Activated CD8-positive, alpha-beta memory T cell treated with anti-CD3 and anti-CD28 coated beads, Interleukin-2, amount 10 ng/mL, durations not matched to agents 7 days and 5 days (primary cell): ENCODE measurements at regions not wholly inside any gene's neighbourhood (a gene's known extent, or its start where the extent isn't known, plus 50 kb on each side); places are given as distances from the start of the nearest gene placed in this dataset.
A peak's percentile ranks its signal among the peaks of the same experiment; 100 is the strongest.
"Not testable (repeated sequence)": the region's sequence is repeated elsewhere in the genome, so short reads cannot be mapped to it uniquely, and the experiment has no call there.

Source experiments
- ATAC-seq: fragments of 150-1000 bp; cut with Tn5 transposase; one replicate; pipeline ENCODE4 v1.10.0; 2021; ENCODE audit warnings: moderate library complexity
- CTCF ChIA-PET: fragments of 350-600 bp; sonication (Branson Sonifier 250); formaldehyde crosslinking; loops from one replicate; lab custom pipeline; 2021; ENCODE audit warnings: antibody characterized with exemption; lab: Charles Lee
- DNase-seq: peaks from one replicate; pipeline ENCODE4 v3.0.0-alpha.2; 2020
- H3K27ac Mint-ChIP-seq: one replicate; pipeline ENCODE4 v1.8.0; 2021; ENCODE audit warnings: mild to moderate bottlenecking, mixed read lengths
- H3K27me3 Mint-ChIP-seq: one replicate; pipeline ENCODE4 v1.8.0; 2021; ENCODE audit warnings: mixed read lengths
- H3K36me3 Mint-ChIP-seq: one replicate; pipeline ENCODE4 v1.8.0; 2021; ENCODE audit warnings: mild to moderate bottlenecking, mixed read lengths
- H3K4me1 Mint-ChIP-seq: one replicate; pipeline ENCODE4 v1.8.0; 2021; ENCODE audit warnings: mixed read lengths
- H3K4me3 Mint-ChIP-seq: one replicate; pipeline ENCODE4 v1.8.0; 2021; ENCODE audit warnings: mild to moderate bottlenecking, moderate library complexity, mixed read lengths
- H3K9me3 Mint-ChIP-seq: one replicate; pipeline ENCODE4 v1.8.0; 2022; ENCODE audit warnings: low read depth, mixed read lengths

DNA sequence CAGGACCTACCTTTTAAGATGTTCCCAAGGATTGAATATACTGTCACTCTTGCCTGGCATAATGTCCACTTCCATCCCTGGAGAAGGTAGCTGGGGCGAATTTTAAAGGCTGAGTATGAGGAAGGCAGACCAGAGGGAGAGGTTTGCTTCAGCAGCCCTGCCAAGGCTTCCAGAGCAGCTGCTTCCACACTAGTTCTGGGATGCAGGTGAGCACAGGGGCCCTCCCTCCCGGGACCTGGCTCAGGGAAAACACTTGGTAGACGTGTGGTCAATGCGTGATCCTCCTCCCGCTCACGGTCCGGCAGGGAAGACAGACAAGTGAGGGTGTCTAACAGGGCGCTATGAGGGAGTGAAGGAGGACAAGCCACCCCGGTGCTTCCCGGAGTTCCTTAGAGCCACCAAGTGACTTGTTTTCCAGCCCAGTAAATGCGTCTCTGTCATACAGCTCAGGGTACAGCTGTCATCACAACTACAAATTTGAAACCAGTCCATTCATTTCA, 327.6 kb downstream of the ARRDC4 start:
- Mint-ChIP-seq H3K9me3 (no peaks in the 10 kb centered on the region), H3K4me3 (no peak overlapping the region), H3K27ac (no peak overlapping the region), H3K27me3 (peaks cover under 1% of the 10 kb centered on the region), H3K36me3 (no peaks in the 10 kb centered on the region), H3K4me1 (no peaks in the 10 kb centered on the region)
- DNase-seq (no peak), ATAC-seq (no peak)
- CTCF ChIA-PET = no interaction called here

DNA sequence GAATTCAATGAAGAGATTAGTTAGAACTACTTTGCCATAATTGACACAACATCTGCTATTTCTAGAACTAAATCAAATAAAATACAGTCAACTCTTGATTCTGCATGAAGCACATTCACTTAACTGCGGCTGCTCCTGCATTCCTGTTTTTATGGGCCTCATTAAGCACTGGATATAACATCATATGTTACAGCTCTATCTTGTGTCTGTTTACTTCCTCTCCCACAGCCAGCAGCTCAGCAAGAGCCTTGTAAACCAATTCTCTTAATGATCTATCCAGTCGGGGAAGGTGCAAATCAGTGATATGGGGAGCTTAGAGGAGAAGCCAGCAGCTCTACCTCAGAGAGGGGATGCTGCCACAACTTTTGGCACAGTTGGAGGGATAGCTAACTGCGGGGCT, 329.2 kb downstream of the ARRDC4 start:
- Mint-ChIP-seq H3K9me3 (no peaks in the 10 kb centered on the region), H3K4me1 (no peaks in the 10 kb centered on the region), H3K27me3 (peaks cover 7% of the 10 kb centered on the region), H3K4me3 (no peak overlapping the region), H3K36me3 (no peaks in the 10 kb centered on the region), H3K27ac (no peak overlapping the region)
- ATAC-seq = no peak
- no peak for DNase-seq
- CTCF ChIA-PET = no interaction called here

DNA sequence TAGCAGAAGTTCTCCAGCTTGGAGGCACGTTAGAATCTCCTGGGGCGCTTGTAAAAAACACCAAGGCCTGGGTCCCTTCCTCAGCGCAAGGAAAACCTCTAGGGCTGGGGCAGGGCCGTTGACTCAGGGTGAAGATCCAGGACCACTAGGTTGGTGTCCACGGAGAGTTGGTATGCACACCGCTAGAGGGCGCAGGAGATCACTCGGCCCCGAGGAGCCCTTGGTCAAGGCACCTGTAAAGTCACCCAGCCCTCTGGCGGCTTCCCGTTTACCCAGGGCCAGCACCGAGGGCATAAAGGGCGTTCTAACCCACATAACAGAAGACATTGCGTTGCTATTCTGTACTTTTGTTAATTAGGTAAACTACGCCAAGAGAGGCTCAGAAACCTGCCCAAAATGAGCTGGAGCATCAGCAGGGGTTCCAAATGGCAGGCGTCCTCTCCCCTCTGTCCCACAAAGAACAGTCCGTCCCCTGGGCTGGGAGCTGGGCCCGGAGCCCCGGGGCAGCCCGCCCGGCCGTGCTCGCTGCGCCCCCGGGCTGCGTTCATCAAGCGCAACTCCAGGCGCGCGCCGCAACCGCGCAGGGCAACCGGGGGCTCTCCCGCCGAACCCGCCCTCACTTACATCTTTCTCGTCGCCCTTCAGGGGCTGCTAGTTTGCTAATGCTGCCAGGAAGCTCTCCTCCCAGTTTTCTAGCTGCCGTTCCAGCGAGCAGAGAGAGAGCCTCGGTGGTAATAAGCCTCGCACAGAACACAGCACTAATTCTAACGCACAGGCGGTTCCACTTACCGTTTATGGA, 332.1 kb downstream of the ARRDC4 start:
- Mint-ChIP-seq H3K27me3 (peaks cover 7% of the 10 kb centered on the region), H3K27ac (no peak overlapping the region), H3K36me3 (no peaks in the 10 kb centered on the region), H3K9me3 (no peaks in the 10 kb centered on the region), H3K4me1 (no peaks in the 10 kb centered on the region), H3K4me3 (no peak overlapping the region)
- ATAC-seq (peak; percentile 45), DNase-seq (peak; percentile 59)
- CTCF ChIA-PET = interaction anchor here (0.7 to 1.0 kb wide), 3 partner anchors 19 to 127 kb away, joined by 3 read pairs; no protein-coding TSS in a partner anchor

DNA sequence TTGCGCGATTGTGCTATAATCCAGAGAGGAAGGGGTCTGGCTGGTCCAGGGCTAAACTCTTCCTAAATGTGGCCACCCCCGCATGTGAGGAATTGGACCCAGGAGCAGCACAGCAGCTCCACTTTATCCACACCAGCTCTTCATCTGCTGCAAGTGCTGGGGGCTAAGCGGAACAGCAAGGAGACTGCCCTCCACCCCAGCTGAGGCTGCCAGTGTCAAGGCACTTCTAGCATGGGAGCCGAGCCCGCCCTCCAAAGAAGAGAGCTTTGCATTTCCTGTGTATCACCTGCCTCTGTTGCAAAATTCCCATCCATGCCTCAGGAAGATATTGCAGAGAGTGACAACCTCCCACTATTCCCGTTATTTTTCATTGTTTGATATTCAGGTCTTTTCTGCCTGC, 333.6 kb downstream of the ARRDC4 start:
- H3K27me3 Mint-ChIP-seq = peaks cover 7% of the 10 kb centered on the region
- no peak for ATAC-seq
- H3K27ac Mint-ChIP-seq = no peak overlapping the region
- no peak for DNase-seq
- no peaks in the 10 kb centered on the region for H3K9me3 Mint-ChIP-seq
- CTCF ChIA-PET = no interaction called here
- no peaks in the 10 kb centered on the region for H3K36me3 Mint-ChIP-seq
- no peak overlapping the region for H3K4me3 Mint-ChIP-seq
- no peaks in the 10 kb centered on the region for H3K4me1 Mint-ChIP-seq

DNA sequence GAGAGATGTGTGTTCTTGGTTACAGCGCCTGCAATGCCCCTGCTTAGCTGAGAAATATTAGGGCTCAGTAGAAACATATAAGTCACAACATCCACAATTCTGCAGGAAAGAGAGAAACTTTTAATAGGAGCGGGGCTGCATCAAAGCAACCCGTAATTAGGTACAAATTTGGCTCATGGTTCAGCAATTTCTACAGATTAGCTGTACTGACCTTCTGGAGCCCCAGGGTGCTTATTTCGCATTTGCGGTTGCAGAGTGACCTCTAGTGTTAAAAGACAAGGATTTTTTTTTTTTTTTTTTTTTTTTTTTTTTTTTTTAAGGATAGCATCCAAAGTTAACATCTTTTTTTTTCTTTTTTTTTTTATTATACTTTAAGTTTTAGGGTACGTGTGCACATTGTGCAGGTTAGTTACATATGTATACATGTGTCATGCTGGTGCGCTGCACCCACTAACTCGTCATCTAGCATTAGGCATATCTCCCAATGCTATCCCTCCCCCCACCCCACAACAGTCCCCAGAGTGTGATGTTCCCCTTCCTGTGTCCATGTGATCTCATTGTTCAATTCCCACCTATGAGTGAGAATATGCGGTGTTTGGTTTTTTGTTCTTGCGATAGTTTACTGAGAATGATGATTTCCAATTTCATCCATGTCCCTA, 334.7 kb downstream of the ARRDC4 start:
- H3K9me3 Mint-ChIP-seq, H3K4me3 Mint-ChIP-seq, H3K4me1 Mint-ChIP-seq, ATAC-seq, H3K27ac Mint-ChIP-seq, DNase-seq, H3K27me3 Mint-ChIP-seq, H3K36me3 Mint-ChIP-seq: not testable (repeated sequence)
- CTCF ChIA-PET = interaction anchor here (1.2 to 1.5 kb wide), 2 partner anchors 8 to 16 kb away, joined by 3 to 4 read pairs; no protein-coding TSS in a partner anchor

DNA sequence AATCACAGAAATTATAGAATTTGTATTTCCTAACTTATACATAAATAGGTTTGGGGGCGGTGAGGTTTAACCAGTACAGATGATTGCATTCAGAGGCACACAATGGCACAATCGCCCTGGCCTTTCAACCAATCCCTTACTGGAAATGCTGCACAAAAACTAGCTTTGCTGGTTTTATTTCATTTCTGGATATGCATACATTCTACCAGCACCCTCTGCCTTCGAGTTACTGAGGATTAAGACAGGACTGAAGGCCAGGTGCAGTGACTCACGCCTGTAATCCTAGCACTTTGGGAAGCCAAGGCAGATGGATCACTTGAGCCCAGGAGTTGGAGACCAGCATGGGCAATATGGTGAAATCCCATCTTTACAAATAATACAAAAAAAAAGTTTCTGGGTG, 336.1 kb downstream of the ARRDC4 start:
- DNase-seq = no peak
- H3K4me1 Mint-ChIP-seq = no peaks in the 10 kb centered on the region
- CTCF ChIA-PET = interaction anchor here (1.5 kb wide), 1 partner anchor 15 kb away, joined by 4 read pairs; no protein-coding TSS in a partner anchor
- H3K36me3 Mint-ChIP-seq = no peaks in the 10 kb centered on the region
- ATAC-seq = no peak
- no peak overlapping the region for H3K27ac Mint-ChIP-seq
- H3K4me3 Mint-ChIP-seq = no peak overlapping the region
- no peaks in the 10 kb centered on the region for H3K9me3 Mint-ChIP-seq
- peaks cover 7% of the 10 kb centered on the region for H3K27me3 Mint-ChIP-seq

DNA sequence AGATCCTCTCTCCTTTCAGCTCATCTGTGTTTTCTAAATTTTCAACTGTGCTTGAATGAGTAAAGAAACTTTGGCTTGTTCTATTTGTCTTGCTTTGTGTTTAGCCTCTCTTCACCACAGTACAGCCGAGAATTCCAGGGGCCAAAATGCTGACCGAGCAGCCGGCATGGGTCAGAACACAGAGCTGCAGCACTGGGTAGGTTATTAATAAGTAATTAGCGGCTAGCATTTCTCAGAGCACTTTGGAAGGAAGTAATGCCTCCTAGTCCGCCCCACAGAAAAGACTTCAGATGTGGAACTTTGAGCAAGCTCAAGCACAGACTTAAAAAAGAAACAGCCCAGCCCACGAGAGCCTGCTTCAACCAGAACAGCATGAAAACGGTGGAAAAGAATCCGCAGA, 343.9 kb downstream of the ARRDC4 start:
- Mint-ChIP-seq H3K4me3 (no peak overlapping the region), H3K27ac (no peak overlapping the region), H3K9me3 (no peaks in the 10 kb centered on the region), H3K27me3 (no peaks in the 10 kb centered on the region), H3K36me3 (no peaks in the 10 kb centered on the region), H3K4me1 (no peaks in the 10 kb centered on the region)
- no peak for ATAC-seq
- no peak for DNase-seq
- CTCF ChIA-PET = no interaction called here

DNA sequence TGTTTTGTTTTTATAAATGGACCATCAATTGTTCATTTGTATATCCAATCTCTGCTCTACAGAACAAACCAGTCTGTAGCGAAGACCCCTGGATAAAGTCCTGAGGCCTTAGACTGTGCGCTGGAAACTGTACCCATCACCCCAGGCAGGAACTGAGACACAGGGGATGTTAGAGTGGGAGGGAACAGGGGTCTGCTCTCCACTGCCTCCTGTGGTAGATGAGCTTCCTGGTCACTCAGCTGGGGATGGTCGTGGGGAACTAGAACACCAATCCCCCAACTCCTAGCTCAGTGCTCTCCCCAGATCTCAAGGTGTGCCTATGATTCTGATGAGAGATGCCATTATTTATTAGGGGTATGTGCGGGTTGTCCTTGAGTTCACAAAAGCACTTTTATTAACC, 340.2 kb upstream of the IGF1R start:
- H3K27ac Mint-ChIP-seq = no peak overlapping the region
- H3K9me3 Mint-ChIP-seq = no peaks in the 10 kb centered on the region
- H3K27me3 Mint-ChIP-seq = peaks cover 3% of the 10 kb centered on the region
- no peaks in the 10 kb centered on the region for H3K4me1 Mint-ChIP-seq
- no peak for DNase-seq
- no peak overlapping the region for H3K4me3 Mint-ChIP-seq
- ATAC-seq = no peak
- CTCF ChIA-PET = interaction anchor here (1.1 to 2.2 kb wide), 3 partner anchors 112 to 121 kb away, joined by 3 to 8 read pairs (median 4); no protein-coding TSS in a partner anchor
- no peaks in the 10 kb centered on the region for H3K36me3 Mint-ChIP-seq

DNA sequence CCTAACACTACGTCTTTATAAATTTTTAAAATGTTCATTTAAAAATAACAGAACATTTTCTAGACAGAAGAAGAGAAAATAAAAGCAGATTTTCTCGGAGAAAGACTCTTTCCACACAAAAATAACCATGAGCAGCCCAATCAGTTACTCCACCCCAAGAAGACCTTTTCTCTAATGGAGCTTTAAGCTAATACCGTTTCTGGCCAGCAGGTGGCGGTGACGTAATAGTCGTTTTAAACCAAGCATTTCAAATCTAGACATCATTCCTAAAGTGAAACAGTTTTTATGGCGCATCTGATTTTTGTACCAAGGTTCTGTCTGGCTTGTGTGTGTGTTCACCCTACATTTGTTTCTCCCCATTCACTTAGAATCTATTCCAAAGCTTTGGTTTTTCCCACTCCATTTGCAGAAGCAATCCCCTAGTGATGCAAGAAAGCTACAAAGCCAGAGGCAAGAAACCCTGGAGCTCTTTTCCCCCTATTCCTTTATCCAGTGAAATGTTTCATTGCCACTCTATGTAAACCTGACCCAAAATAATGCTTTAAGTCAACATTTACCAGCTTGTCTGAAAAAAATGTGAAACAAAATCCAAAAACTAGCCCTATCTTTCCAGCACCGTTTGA, 336.7 kb upstream of the IGF1R start:
- Mint-ChIP-seq H3K4me1 (no peaks in the 10 kb centered on the region), H3K27ac (no peak overlapping the region), H3K4me3 (no peak overlapping the region), H3K36me3 (no peaks in the 10 kb centered on the region), H3K27me3 (peaks cover 3% of the 10 kb centered on the region), H3K9me3 (no peaks in the 10 kb centered on the region)
- CTCF ChIA-PET = interaction anchor here (0.8 to 3.7 kb wide), 18 partner anchors 10 to 332 kb away, joined by 3 to 53 read pairs (median 3); no protein-coding TSS in a partner anchor
- DNase-seq = peak; percentile 80
- no peak for ATAC-seq

DNA sequence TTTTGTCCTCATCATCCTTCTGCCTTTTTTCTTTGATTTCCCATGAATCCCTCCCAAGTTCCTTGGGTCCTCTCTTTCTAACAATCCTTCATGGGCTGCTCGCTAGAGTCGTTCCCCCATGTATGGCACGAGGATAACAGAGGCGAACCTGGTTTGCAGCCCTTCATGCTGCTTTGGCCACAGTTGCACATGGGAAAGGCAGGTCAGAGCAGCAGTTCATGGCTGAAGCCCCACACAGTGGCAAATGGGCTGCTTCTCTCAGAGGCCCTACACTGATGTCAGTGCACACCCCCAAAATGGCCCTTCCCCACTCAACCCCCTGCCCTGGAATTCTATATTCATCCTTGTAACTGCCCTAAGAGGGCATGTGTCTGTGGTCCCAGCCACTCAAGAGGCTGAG, 335.4 kb upstream of the IGF1R start:
- H3K36me3 Mint-ChIP-seq = no peaks in the 10 kb centered on the region
- CTCF ChIA-PET = interaction anchor here (2.8 to 3.7 kb wide), 2 partner anchors 108 to 113 kb away, joined by 14 to 53 read pairs; no protein-coding TSS in a partner anchor
- H3K27me3 Mint-ChIP-seq = peaks cover 3% of the 10 kb centered on the region
- ATAC-seq = no peak
- no peaks in the 10 kb centered on the region for H3K4me1 Mint-ChIP-seq
- no peaks in the 10 kb centered on the region for H3K9me3 Mint-ChIP-seq
- H3K27ac Mint-ChIP-seq = no peak overlapping the region
- no peak overlapping the region for H3K4me3 Mint-ChIP-seq
- DNase-seq = no peak

DNA sequence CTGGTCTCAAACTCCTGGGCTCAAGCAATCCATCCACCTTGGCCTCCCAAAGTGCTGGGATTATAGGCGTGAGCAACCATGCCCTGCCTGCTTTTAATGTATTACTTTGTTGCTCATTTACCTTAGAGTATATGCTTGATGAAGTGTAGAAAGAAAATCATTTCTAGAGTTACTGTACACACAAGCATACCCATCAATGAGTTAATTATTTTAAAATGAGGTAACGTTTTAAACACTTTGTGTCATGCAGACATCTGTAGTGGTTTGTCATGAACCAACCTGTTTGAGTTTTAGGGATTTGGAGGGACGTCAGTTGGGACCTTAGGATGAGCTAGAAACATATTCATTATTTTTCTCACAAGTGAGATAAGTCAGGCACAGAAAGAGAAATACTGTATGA, 332.4 kb upstream of the IGF1R start:
- peaks cover 6% of the 10 kb centered on the region for H3K9me3 Mint-ChIP-seq
- CTCF ChIA-PET = no interaction called here
- no peak for DNase-seq
- H3K4me3 Mint-ChIP-seq = no peak overlapping the region
- H3K36me3 Mint-ChIP-seq = no peaks in the 10 kb centered on the region
- ATAC-seq = no peak
- no peak overlapping the region for H3K27ac Mint-ChIP-seq
- H3K27me3 Mint-ChIP-seq = no peaks in the 10 kb centered on the region
- H3K4me1 Mint-ChIP-seq = no peaks in the 10 kb centered on the region

DNA sequence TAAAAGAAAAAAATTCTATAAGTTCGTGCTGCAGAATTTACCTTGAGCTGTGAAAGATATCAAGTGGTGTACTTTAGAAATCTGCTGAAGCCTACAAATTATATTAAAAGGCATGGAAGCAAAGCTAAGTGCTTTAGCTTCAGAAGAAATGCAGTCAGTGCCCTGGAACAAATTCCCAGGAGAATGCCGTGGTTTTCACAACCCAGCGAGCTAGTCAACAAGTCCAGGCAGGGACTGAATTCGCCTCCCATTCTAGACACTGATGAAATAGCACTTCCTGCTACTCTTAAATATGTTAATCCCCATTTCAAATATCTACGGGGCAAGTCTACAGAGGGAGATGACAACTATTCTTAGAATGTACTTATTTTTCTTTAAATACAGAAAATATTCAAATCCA, 326.4 kb upstream of the IGF1R start:
- Mint-ChIP-seq H3K27ac (no peak overlapping the region), H3K27me3 (no peaks in the 10 kb centered on the region), H3K4me1 (no peaks in the 10 kb centered on the region), H3K9me3 (peaks cover 6% of the 10 kb centered on the region), H3K4me3 (no peak overlapping the region), H3K36me3 (no peaks in the 10 kb centered on the region)
- CTCF ChIA-PET = interaction anchor here (0.9 kb wide), 1 partner anchor 10 kb away, joined by 3 read pairs; no protein-coding TSS in a partner anchor
- ATAC-seq (no peak), DNase-seq (no peak)

DNA sequence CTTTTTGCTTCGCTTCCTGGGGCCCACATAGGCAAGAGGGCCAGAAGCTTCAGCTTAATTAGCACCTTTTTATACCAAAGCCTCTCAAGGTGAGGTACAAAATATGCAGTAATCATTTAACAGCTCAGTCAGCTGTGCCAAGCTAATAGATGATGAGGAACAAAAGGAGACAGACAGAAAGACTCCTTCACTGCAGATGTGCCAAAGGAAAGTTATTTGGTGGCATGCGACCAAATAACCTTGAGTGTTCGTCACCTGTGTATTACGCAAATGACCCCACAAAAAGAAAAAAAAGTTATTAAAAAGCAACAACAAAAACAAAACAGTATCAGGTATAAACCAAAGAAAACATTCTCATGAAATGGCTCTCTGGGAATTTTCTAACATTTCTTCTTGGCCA, 325.8 kb upstream of the IGF1R start:
- H3K9me3 Mint-ChIP-seq = peaks cover 6% of the 10 kb centered on the region
- no peak overlapping the region for H3K27ac Mint-ChIP-seq
- no peaks in the 10 kb centered on the region for H3K27me3 Mint-ChIP-seq
- DNase-seq (no peak), ATAC-seq (no peak)
- no peaks in the 10 kb centered on the region for H3K36me3 Mint-ChIP-seq
- H3K4me1 Mint-ChIP-seq = no peaks in the 10 kb centered on the region
- CTCF ChIA-PET = no interaction called here
- H3K4me3 Mint-ChIP-seq = no peak overlapping the region
